GM19025 (cell line): ENCODE measurements at regions not wholly inside any gene's neighbourhood (a gene's known extent, or its start where the extent isn't known, plus 50 kb on each side); places are given as distances from the start of the nearest gene placed in this dataset.

Experiments
- ATAC-seq: cut with Tn5 transposase; IDR thresholded peaks from one replicate; pipeline ENCODE4 v1.9.1; 2021; ENCODE audit warnings: mild to moderate bottlenecking, low read depth, moderate library complexity; ENCODE audit not compliant: unreplicated experiment

GRCh38 chr1:71193153-71193552 lies 112.3 kb upstream of the ZRANB2 start:
- no peak for ATAC-seq

- no peak for ATAC-seq
Measured at GRCh38 chr1:71191520-71191919, 110.7 kb upstream of the ZRANB2 start.

GRCh38 chr1:71190843-71191242 lies 110.0 kb upstream of the ZRANB2 start:
- ATAC-seq, result no peak

- ATAC-seq, result no peak
Measured at GRCh38 chr1:71184410-71184809, 103.6 kb upstream of the ZRANB2 start.

GRCh38 chr1:71179997-71180396 lies 99.2 kb upstream of the ZRANB2 start:
- ATAC-seq, result no peak

- ATAC-seq, result no peak
Measured at GRCh38 chr1:71170925-71171324, 90.1 kb upstream of the ZRANB2 start.

GRCh38 chr1:71167505-71167904 lies 86.7 kb upstream of the ZRANB2 start:
- ATAC-seq, result no peak

GRCh38 chr1:71166178-71167173 lies 85.6 kb upstream of the ZRANB2 start:
- ATAC-seq, result no peak

GRCh38 chr1:71157715-71158114 lies 76.9 kb upstream of the ZRANB2 start:
- ATAC-seq, result no peak

- ATAC-seq, result no peak
Measured at GRCh38 chr1:71157151-71157550, 76.3 kb upstream of the ZRANB2 start.

GRCh38 chr1:71156590-71156989 lies 75.8 kb upstream of the ZRANB2 start:
- no peak for ATAC-seq

GRCh38 chr1:71154429-71154828 lies 73.6 kb upstream of the ZRANB2 start:
- no peak for ATAC-seq

- no peak for ATAC-seq
Measured at GRCh38 chr1:71153826-71154225, 73.0 kb upstream of the ZRANB2 start.

- ATAC-seq, result no peak
Measured at GRCh38 chr1:71147637-71148360, 67.0 kb upstream of the ZRANB2 start.

GRCh38 chr1:71135571-71135970 lies 54.7 kb upstream of the ZRANB2 start:
- no peak for ATAC-seq
